ENCODE measurements at regions not wholly inside any gene's neighbourhood (a gene's known extent, or its start where the extent isn't known, plus 50 kb on each side); places are given as distances from the start of the nearest gene placed in this dataset.

GRCh38 chr1:232409584-232409983 is 220.3 kb downstream of the SIPA1L2 start:
- DNase-seq, result no peak

- DNase-seq, result no peak
Measured at GRCh38 chr1:232407120-232407519, 222.8 kb downstream of the SIPA1L2 start.

GRCh38 chr1:232405781-232406180 is 224.2 kb downstream of the SIPA1L2 start:
- DNase-seq, result no peak

GRCh38 chr1:232404981-232405731 is 224.8 kb downstream of the SIPA1L2 start:
- no peak for DNase-seq

- DNase-seq, result no peak
Measured at GRCh38 chr1:232404227-232404626, 225.7 kb downstream of the SIPA1L2 start.

DNA sequence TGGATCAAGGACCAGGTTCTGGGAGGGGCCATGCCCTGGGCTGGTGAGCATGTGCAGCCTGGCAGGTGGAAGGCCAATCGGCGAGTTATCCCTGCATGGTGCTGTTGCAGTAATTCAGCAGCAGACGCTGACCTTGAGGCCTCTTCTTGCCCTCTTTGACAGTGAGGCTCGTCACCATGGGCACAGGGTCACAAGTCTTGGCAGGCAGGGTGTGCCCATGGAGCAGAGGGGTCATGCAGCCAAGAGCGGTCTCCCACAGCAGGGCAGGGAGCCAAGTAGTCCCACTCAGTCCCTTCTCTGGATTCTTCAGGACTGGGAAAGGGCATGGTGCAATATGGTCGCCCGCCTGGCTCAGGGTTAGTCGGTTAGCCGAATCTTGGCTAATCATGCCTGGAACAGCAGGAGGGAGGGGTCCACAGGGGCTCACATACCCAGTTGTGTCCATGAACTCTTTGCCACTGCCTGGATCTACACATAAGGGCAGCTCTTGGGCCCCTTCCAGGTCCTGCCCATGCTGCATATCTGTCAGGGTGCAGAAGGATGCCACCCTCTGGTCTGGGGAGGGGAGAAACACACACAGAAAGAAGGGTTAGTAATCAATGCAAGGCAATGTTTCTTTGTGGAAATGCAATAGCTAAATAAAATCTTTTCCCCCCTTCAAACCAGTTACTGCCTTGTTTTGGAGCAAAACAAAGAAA is 226.8 kb downstream of the SIPA1L2 start:
- no peak for DNase-seq

DNA sequence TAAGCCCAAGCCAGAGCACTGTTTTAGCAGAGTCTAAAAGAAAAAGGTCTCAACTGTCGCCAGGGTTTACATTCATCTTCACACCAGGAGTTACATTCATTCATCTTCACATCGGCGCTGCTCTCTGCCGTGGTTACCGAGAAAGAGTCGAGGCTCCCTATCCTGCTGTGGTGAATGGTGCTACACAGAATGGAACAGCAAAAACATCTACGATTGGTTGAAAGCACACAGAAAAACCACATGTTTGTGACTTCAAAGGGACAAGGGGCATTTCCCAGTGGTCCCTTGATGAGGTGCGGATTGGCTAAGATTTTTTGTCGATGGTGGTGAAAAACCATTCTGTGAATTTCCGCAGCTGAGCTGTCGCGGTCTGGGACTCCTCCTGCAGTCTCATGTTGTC is 231.1 kb downstream of the SIPA1L2 start:
- no peak for DNase-seq

GRCh38 chr1:232393444-232394146 is 236.3 kb downstream of the SIPA1L2 start:
- DNase-seq, result no peak

DNA sequence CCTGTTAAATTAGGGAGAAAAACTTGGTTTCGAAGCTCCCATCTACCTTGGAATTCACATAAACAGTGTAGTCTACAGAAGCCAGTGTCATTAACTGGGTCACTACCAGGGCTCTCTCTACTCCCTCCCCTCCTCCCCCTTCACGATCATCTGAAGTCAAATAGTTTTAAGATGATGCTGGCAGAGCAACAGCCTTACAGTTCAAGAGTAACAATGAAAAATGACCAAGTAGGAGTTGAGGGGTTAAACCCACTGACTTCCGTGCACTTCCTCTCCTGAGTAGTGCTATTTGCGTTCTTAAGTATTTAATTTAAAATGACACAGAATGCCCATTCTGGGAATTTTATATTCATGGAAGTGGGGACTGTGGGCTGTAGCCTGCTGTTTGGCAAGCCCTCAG is 236.9 kb downstream of the SIPA1L2 start:
- DNase-seq, result no peak

DNA sequence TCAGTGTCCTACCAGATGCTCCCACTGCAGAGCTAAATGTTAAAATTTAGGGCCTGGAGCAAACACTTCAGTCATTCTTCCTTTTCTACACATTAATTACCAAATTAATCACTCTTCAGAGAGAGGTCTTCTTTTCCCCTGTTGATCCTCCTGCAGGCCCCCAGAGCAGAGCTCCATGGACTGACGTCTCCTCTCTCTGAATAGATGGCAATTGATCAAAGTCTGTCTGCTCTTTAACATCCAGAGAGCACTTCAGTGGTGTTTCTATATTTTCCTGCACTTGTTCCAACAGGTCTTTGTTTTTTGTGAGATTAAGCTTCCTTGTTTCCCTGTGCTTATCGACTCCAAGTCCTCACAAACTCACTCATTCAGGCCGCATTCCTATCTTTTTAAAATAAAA is 239.3 kb downstream of the SIPA1L2 start:
- DNase-seq, result no peak

DNA sequence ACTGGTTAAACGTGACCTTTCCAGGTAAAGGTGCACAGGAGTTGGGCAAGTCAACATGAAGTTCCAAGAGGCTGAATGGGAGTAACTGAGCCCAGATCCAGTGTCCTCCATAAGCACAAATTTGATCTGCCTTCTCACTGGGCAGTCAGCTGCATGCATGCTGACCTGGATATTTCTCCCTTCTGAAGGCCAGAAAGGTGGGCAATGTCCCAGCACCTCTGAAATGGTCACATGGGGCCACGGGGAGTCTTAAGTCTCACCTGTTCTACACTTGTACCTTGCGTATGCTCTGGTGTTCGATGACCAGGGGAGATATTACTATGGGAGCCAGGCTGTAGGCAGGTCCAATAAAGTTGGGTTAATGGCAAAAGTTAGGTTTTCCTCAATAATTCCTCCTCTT is 240.2 kb downstream of the SIPA1L2 start:
- DNase-seq, result no peak

GRCh38 chr1:232388363-232388762 is 241.6 kb downstream of the SIPA1L2 start:
- no peak for DNase-seq

DNA sequence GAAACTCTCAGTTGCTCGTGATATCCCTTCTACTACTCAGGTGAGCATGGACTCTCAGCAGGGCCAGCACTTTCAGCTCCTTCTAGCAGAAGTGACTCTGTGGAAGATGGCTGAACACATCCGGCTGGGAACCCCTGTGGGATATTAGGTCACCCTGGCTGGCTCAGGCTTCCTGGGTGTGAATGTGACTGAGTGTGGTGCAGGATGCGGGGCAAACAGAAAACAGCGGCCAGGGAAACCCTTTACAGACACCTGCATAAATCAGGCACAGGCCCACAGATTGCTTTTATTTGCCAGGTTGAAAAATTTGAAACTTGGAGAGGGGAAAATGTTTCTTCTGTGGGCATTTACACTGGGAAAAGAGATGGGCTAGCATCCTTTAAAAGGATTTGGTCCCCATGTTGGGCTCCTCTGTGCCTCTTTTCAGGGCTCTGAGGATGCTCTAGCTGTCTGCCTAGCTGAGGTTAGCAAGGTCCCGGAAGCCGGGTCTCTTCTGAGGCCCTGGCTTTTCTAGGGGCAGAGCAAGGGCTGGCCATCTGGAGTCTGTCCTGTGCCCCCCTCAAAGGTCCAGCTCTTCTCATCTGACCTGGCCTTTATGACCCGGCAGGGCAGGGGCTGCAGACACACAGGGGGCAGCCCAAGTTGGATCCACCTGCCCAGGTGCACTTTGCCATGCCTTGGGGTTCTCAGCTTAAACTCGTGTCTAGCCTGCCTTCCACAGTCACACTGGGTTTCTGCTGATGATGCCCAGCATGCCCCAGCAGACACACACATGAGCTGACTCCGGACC is 243.0 kb downstream of the SIPA1L2 start:
- no peak for DNase-seq

DNA sequence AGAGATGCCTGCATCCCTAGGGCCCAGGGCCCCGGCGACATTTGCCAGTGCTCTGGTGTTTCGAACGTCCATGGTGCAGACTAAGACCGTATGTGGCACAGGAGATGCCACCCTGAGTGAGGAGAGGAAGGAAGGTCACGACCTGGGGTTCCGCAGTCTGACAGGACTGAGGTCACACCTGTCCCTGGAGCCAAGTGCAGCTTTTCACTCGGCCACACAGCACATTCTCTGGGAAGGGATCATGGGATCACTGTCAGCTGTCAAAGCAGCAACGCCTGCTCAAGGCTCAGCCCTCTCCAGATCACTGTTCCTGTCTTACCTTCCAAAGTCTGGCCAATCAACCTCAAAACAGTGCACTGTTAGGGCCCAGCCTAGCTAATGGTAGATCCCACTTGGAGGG is 243.6 kb downstream of the SIPA1L2 start:
- no peak for DNase-seq

GRCh38 chr1:232385221-232385620 is 244.7 kb downstream of the SIPA1L2 start:
- no peak for DNase-seq

DNA sequence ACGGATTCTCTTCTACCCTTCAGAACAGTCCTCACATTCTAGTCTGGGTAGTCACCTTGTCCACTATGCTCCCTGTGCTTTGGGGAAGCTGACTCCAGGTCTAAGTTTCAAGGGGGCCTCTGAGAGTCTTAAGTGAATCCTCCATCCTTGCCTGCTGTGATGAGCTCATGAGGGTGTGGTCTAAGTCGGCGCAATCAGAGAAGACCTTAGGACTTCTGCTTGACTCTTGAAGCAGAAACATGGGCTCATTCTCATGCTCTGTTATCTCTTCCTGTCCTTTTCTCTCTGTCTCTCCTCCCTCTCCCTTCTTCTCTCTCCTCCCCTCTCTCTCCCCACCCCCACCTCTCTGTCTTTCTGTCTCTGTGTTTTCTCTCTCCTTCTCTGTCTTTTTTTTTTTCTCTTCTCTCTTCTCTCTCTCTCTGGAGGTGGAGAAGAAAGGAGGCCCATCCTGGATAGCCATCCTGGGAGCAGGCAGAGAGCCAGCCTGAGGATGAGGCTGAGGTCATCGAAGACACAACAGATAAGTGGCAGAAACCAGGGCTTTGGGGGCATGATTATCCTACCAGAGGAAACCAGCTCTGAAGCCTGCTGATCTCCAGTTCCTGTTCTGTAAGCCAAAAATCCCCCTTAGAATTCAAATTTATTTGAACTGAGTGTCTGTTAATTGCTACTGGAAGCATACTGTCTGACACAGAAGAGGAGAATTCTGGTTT is 245.6 kb downstream of the SIPA1L2 start:
- no peak for DNase-seq

DNA sequence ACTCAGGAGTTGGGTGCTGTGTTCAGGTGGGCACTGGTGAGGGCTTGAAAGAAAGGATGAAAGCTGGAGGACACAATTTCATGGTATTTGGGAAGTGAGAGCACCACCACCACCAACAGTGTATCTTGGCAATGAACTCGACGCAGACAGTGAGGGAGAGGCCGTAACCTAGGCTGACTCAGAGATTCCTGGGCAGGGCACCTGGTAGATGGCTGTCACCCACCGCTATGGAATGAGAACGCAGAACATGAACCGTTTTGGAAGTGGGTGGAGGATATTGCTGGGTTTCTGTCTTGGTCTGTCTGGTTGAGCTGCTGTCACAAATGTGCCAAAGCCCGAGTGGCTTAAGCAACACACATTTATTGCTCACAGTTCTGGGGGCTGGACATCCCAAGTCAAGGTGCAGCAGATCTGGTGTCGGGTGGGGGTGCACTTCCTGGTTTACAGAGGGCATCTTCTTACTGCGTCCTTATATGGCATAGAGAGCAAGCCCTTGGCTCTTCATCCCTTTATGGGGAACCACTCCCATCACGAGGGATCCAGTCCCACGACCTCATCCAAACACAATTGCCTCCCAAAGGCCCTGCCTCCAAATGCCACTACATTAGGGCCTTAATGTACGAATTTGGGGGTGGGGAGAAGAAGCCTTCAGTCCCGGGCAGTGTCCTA is 246.3 kb downstream of the SIPA1L2 start:
- DNase-seq, result no peak

DNA sequence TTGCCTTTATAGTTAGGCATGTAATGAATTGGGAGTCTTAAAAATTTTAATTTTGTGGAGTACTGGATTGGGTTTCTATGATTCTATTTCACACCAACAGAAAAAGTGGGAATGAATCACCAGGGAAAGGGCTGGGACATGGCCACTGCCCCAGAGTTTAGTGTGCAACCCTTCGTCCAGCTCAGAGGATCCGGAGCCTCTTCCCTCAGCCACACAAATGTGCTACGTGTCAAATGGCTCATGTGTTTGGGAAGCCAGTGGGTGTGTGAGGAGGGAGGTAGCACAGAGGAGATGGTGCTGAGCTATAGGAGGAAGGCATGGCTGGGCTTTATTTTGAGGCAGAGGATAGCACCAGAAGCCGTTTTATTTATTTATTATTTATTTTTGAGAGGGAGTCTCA is 247.3 kb downstream of the SIPA1L2 start:
- no peak for DNase-seq

DNA sequence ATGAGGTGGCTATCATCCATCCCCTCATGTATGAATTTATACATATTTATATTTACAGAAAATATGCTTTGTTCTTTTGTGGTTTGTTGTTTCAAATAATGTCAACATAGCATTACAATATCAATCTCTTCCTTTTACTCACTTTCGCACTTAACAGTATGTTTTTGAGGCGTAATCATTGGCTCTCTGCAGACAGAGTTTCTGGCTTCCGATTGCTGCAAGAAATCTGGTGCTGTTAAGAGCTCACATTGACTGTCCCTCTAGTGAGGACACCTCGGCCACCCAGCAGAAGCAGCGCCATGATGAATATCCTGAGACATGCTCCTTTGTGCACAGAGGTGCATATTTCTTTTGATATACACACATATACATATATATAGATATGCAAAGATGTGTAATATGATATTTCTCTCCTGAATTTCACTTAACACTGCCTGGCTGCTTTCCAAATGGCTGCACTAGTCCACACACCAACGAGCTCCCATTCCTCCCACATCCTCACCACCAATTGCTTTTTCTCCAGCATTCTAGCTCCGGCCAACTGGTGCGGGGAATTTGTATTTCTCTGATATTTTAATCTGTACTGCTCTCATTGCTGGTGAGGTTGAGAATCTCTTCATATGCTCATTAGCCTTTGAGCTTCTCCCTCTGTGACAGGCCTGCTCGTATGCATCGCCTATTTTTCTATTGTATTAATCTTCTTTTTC is 248.4 kb downstream of the SIPA1L2 start:
- DNase-seq, result no peak

GRCh38 chr1:232380596-232380995 is 249.3 kb downstream of the SIPA1L2 start:
- DNase-seq, result no peak

DNA sequence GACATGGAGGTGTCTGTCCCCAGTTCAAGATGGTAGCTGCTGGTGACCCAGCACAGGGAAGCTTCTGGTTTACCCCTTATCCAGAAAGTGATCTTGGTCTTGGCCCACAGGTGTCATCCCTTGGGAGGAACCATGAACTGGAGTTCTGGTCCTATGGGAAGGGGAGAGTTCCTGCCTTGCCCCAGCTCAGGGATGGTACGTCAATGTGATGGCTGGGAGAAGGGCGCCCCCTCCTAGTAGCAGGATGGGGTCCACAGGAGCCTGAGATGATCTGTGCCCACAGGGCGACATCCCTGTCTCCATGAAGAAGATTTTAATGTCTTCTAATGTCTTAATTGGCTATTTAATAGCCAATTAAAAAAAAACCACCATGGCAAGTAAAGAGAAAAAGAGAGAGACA is 249.8 kb downstream of the SIPA1L2 start:
- DNase-seq, result no peak
